ENCODE measurements at regions not wholly inside any gene's neighbourhood (a gene's known extent, or its start where the extent isn't known, plus 50 kb on each side); places are given as distances from the start of the nearest gene placed in this dataset.

DNA sequence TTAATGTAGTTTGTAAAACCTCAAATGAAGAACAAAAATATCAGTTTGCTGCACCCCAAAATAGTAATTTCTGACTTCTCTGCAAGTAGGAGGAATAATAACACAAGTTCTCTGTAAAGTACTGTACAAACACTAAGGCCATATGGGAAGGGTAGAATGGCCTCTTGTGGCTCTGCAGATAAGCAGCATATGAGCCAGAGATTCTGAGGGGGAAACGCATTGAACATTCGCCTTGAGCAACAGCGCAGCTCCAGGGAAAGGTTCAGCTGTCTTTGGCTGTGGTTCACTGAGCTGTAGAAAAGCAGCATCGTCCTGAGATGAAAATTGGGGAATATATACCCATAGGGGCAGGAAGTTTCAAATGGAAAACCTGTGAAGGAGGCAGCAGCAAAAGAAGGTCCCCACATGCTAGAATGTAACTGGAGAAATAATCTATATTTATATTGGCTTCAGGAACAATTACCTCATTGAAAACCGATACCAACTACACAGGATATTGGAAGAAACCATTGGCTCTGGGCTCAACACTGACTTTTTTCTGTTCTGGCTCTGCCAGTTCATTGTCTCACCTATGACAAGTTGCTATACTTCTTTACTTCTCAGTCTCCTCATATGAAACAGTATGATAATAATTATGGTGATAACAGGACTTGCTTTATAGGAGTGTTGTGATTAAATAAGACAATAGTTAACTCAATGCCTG, 357.6 kb upstream of the CPEB2 start:
- Histone ChIP-seq H3K9me3 (ENCODE audit: control insufficient read depth, low read depth, low read length) (no peaks in the 10 kb centered on the region), H2AFZ (ENCODE audit: control insufficient read depth, low read length) (no peak overlapping the region), H3K4me1 (ENCODE audit: control insufficient read depth, extremely low read depth, insufficient read depth, low read length) (no peaks in the 10 kb centered on the region), H3K9me1 (ENCODE audit: control insufficient read depth, extremely low read depth, insufficient read depth, low read length) (no peaks in the 10 kb centered on the region), H3K4me2 (ENCODE audit: control insufficient read depth, extremely low read depth, insufficient read depth, low read depth, low read length) (no peak overlapping the region), H3K4me3 (ENCODE audit: control insufficient read depth in 2 of 3, extremely low read depth in 1 of 3, insufficient read depth in 2 of 3, low read depth in 1 of 3, low read length in 3 of 3) (no peak overlapping the region), H4K20me1 (ENCODE audit: control insufficient read depth, extremely low read depth, insufficient read depth, low read length) (no peaks in the 10 kb centered on the region), H3K9ac (ENCODE audit: control insufficient read depth, extremely low read depth, insufficient read depth, low read length) (no peak overlapping the region), H3K27me3 (ENCODE audit: control insufficient read depth, extremely low read depth, insufficient read depth, low read length) (no peaks in the 10 kb centered on the region), H3K36me3 (ENCODE audit: control insufficient read depth in 2 of 2, extremely low read depth in 1 of 2, insufficient read depth in 2 of 2, low read length in 2 of 2) (no peaks in the 10 kb centered on the region), H3K79me2 (ENCODE audit: control insufficient read depth, insufficient read depth, low read length) (no peaks in the 10 kb centered on the region), H3K27ac (ENCODE audit: control insufficient read depth, insufficient read depth, low read length) (no peak overlapping the region)
- TF ChIP-seq, protein P1, sequence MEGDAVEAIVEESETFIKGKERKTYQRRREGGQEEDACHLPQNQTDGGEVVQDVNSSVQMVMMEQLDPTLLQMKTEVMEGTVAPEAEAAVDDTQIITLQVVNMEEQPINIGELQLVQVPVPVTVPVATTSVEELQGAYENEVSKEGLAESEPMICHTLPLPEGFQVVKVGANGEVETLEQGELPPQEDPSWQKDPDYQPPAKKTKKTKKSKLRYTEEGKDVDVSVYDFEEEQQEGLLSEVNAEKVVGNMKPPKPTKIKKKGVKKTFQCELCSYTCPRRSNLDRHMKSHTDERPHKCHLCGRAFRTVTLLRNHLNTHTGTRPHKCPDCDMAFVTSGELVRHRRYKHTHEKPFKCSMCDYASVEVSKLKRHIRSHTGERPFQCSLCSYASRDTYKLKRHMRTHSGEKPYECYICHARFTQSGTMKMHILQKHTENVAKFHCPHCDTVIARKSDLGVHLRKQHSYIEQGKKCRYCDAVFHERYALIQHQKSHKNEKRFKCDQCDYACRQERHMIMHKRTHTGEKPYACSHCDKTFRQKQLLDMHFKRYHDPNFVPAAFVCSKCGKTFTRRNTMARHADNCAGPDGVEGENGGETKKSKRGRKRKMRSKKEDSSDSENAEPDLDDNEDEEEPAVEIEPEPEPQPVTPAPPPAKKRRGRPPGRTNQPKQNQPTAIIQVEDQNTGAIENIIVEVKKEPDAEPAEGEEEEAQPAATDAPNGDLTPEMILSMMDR (optimal IDR thresholded peaks at IDR 0.05 in 1 of 3, IDR thresholded peaks at IDR 0.05 in 1 of 3, conservative IDR thresholded peaks at IDR 0.05 in 1 of 3; ENCODE audit: extremely low read depth in 1 of 3, insufficient read depth in 2 of 3, low read length in 3 of 3): no peak
- TF ChIP-seq EZH2 (IDR thresholded peaks at IDR 0.05; ENCODE audit: low read length): no peak
- dilution Hi-C loops (cut with MboI; ENCODE audit: extremely low pct_ligation_motif_present, low sequenced_read_pairs): no loop called here
- DNase-seq (ENCODE audit: low read depth, low spot score) (no peak), FAIRE-seq (no peak)

DNA sequence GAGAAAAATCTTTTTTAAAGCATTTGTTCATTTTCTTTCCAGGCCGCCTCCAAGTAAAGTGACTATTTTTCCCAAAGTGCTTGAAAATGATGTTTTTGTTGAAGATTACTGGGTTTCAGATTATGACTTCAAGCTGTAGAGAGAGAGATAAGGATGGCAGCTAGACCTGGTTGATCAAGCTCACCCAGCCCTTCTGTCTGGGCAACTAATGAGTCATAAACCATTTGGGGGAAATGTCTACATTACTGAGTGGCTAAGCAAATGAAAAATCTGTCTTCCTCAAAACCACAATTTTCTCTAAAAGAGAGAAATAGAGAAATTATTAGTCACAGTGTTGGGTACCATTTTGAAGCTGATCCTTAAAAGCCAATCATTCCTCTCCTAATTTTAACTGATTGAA, 355.4 kb upstream of the CPEB2 start:
- no peaks in the 10 kb centered on the region for H3K79me2 ChIP-seq (ENCODE audit: control insufficient read depth, insufficient read depth, low read length)
- H3K9me1 ChIP-seq (ENCODE audit: control insufficient read depth, extremely low read depth, insufficient read depth, low read length): no peaks in the 10 kb centered on the region
- H3K9ac ChIP-seq (ENCODE audit: control insufficient read depth, extremely low read depth, insufficient read depth, low read length): no peak overlapping the region
- H3K36me3 ChIP-seq (ENCODE audit: control insufficient read depth in 2 of 2, extremely low read depth in 1 of 2, insufficient read depth in 2 of 2, low read length in 2 of 2): no peaks in the 10 kb centered on the region
- H4K20me1 ChIP-seq (ENCODE audit: control insufficient read depth, extremely low read depth, insufficient read depth, low read length): no peaks in the 10 kb centered on the region
- TF ChIP-seq, protein P1 (optimal IDR thresholded peaks at IDR 0.05 in 1 of 3, IDR thresholded peaks at IDR 0.05 in 1 of 3, conservative IDR thresholded peaks at IDR 0.05 in 1 of 3; ENCODE audit: extremely low read depth in 1 of 3, insufficient read depth in 2 of 3, low read length in 3 of 3): no peak
- TF ChIP-seq EZH2 (IDR thresholded peaks at IDR 0.05; ENCODE audit: low read length): no peak
- FAIRE-seq (no peak), DNase-seq (ENCODE audit: low read depth, low spot score) (no peak)
- H3K27me3 ChIP-seq (ENCODE audit: control insufficient read depth, extremely low read depth, insufficient read depth, low read length): no peaks in the 10 kb centered on the region
- H2AFZ ChIP-seq (ENCODE audit: control insufficient read depth, low read length): no peak overlapping the region
- no peak overlapping the region for H3K4me3 ChIP-seq (ENCODE audit: control insufficient read depth in 2 of 3, extremely low read depth in 1 of 3, insufficient read depth in 2 of 3, low read depth in 1 of 3, low read length in 3 of 3)
- dilution Hi-C loops (cut with MboI; ENCODE audit: extremely low pct_ligation_motif_present, low sequenced_read_pairs): no loop called here
- H3K9me3 ChIP-seq (ENCODE audit: control insufficient read depth, low read depth, low read length): no peaks in the 10 kb centered on the region
- H3K4me1 ChIP-seq (ENCODE audit: control insufficient read depth, extremely low read depth, insufficient read depth, low read length): no peaks in the 10 kb centered on the region
- H3K4me2 ChIP-seq (ENCODE audit: control insufficient read depth, extremely low read depth, insufficient read depth, low read depth, low read length): no peak overlapping the region
- no peak overlapping the region for H3K27ac ChIP-seq (ENCODE audit: control insufficient read depth, insufficient read depth, low read length)
